ENCODE measurements at regions not wholly inside any gene's neighbourhood (a gene's known extent, or its start where the extent isn't known, plus 50 kb on each side); places are given as distances from the start of the nearest gene placed in this dataset.

- Histone ChIP-seq H3K4me1 (ENCODE audit: insufficient read depth, insufficient read length) (no peaks in the 10 kb centered on the region), H3K4me3 (ENCODE audit: insufficient read length, low read depth) (no peak overlapping the region), H3K9me3 (ENCODE audit: insufficient read depth, low read length) (peaks cover 33% of the 10 kb centered on the region), H3K36me3 (ENCODE audit: insufficient read depth, insufficient read length, low read length) (no peaks in the 10 kb centered on the region), H3K9ac (ENCODE audit: insufficient read length, low read depth) (no peak overlapping the region), H3K27me3 (ENCODE audit: insufficient read depth, insufficient read length) (no peaks in the 10 kb centered on the region)
- DNase-seq (ENCODE audit: low read depth, low spot score) = no peak
- TF ChIP-seq YY1 (IDR thresholded peaks at IDR 0.05; ENCODE audit: insufficient read depth, insufficient read length) (no peak), ZNF274 (IDR thresholded peaks at IDR 0.05; ENCODE audit: low read depth, low read length) (no peak), SUZ12 (IDR thresholded peaks at IDR 0.05; ENCODE audit: extremely low read depth, insufficient read depth, insufficient read length) (no peak)
These were observed 342.4 kb upstream of the AJAP1 start for GRCh38 chr1:4312024-4312423.

DNA sequence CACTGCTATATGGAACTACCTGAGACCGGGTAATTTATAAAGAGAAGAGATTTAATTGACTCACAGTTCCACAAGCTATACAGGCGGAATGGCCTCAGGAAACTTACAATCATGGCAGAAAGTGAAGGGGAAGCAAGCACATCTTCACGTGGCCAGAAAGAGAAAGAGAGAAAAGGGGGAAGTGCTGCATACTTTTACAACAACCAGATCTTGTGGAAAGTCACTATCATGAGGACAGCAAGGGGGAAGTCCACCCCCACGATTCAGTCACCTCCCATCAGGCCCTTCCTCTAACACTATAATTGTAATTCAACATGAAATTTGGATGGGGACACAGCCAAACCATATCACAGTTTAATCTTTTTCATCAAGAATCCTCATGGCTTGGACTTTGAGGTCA, 339.2 kb upstream of the AJAP1 start:
- H3K9me3 ChIP-seq (ENCODE audit: insufficient read depth, low read length) = peaks cover 33% of the 10 kb centered on the region
- no peak overlapping the region for H3K9ac ChIP-seq (ENCODE audit: insufficient read length, low read depth)
- peaks cover 4% of the 10 kb centered on the region for H3K4me1 ChIP-seq (ENCODE audit: insufficient read depth, insufficient read length)
- no peak for DNase-seq (ENCODE audit: low read depth, low spot score)
- no peaks in the 10 kb centered on the region for H3K36me3 ChIP-seq (ENCODE audit: insufficient read depth, insufficient read length, low read length)
- H3K27me3 ChIP-seq (ENCODE audit: insufficient read depth, insufficient read length) = no peaks in the 10 kb centered on the region
- no peak for TF ChIP-seq ZNF274 (IDR thresholded peaks at IDR 0.05; ENCODE audit: low read depth, low read length)
- TF ChIP-seq YY1 (IDR thresholded peaks at IDR 0.05; ENCODE audit: insufficient read depth, insufficient read length) = no peak
- TF ChIP-seq SUZ12 (IDR thresholded peaks at IDR 0.05; ENCODE audit: extremely low read depth, insufficient read depth, insufficient read length) = no peak
- H3K4me3 ChIP-seq (ENCODE audit: insufficient read length, low read depth) = no peak overlapping the region

- TF ChIP-seq SUZ12 (IDR thresholded peaks at IDR 0.05; ENCODE audit: extremely low read depth, insufficient read depth, insufficient read length) (no peak), YY1 (IDR thresholded peaks at IDR 0.05; ENCODE audit: insufficient read depth, insufficient read length) (no peak), ZNF274 (IDR thresholded peaks at IDR 0.05; ENCODE audit: low read depth, low read length) (no peak)
- H3K4me3 ChIP-seq (ENCODE audit: insufficient read length, low read depth) = no peak overlapping the region
- H3K27me3 ChIP-seq (ENCODE audit: insufficient read depth, insufficient read length) = no peaks in the 10 kb centered on the region
- H3K9me3 ChIP-seq (ENCODE audit: insufficient read depth, low read length) = peaks cover 33% of the 10 kb centered on the region
- no peak for DNase-seq (ENCODE audit: low read depth, low spot score)
- no peaks in the 10 kb centered on the region for H3K36me3 ChIP-seq (ENCODE audit: insufficient read depth, insufficient read length, low read length)
- peaks cover 4% of the 10 kb centered on the region for H3K4me1 ChIP-seq (ENCODE audit: insufficient read depth, insufficient read length)
- H3K9ac ChIP-seq (ENCODE audit: insufficient read length, low read depth) = no peak overlapping the region
These were observed 337.2 kb upstream of the AJAP1 start for GRCh38 chr1:4317207-4317606.

GRCh38 chr1:4318720-4319119, 335.7 kb upstream of the AJAP1 start:
- no peaks in the 10 kb centered on the region for H3K27me3 ChIP-seq (ENCODE audit: insufficient read depth, insufficient read length)
- no peaks in the 10 kb centered on the region for H3K36me3 ChIP-seq (ENCODE audit: insufficient read depth, insufficient read length, low read length)
- no peak overlapping the region for H3K4me3 ChIP-seq (ENCODE audit: insufficient read length, low read depth)
- H3K4me1 ChIP-seq (ENCODE audit: insufficient read depth, insufficient read length) = peaks cover 4% of the 10 kb centered on the region
- no peak for TF ChIP-seq YY1 (IDR thresholded peaks at IDR 0.05; ENCODE audit: insufficient read depth, insufficient read length)
- TF ChIP-seq SUZ12 (IDR thresholded peaks at IDR 0.05; ENCODE audit: extremely low read depth, insufficient read depth, insufficient read length) = no peak
- no peak for TF ChIP-seq ZNF274 (IDR thresholded peaks at IDR 0.05; ENCODE audit: low read depth, low read length)
- DNase-seq (ENCODE audit: low read depth, low spot score) = no peak
- H3K9ac ChIP-seq (ENCODE audit: insufficient read length, low read depth) = no peak overlapping the region
- peaks cover 18% of the 10 kb centered on the region for H3K9me3 ChIP-seq (ENCODE audit: insufficient read depth, low read length)

GRCh38 chr1:4319496-4319895, 334.9 kb upstream of the AJAP1 start:
- Histone ChIP-seq H3K4me3 (ENCODE audit: insufficient read length, low read depth) (no peak overlapping the region), H3K9me3 (ENCODE audit: insufficient read depth, low read length) (peaks cover 10% of the 10 kb centered on the region; the same call in 1 of the 2 replicates)

DNA sequence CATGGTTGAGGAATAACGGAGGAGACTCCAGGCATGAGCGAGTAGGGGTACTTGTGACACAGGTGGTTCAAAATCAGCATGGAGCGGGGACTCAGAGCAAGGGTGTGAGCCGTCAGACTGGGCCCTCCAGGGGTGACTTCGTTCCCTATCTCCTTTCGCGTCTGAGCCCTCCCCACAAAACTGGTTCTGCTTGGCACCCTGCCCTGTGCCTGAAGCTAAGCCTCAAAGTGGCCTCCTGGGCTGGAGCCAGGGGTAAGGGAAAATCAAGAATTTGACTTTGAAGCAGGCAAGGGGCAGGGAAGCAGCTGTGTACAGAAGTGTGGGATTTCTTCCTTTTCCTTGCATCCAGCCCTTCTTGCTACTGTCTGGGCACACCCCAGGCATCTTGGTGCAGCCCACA, 331.5 kb upstream of the AJAP1 start:
- DNase-seq (ENCODE audit: low read depth, low spot score) = no peak
- TF ChIP-seq SUZ12 (IDR thresholded peaks at IDR 0.05; ENCODE audit: extremely low read depth, insufficient read depth, insufficient read length) = no peak
- TF ChIP-seq ZNF274 (IDR thresholded peaks at IDR 0.05; ENCODE audit: low read depth, low read length) = no peak
- TF ChIP-seq YY1 (IDR thresholded peaks at IDR 0.05; ENCODE audit: insufficient read depth, insufficient read length) = no peak
- no peak overlapping the region for H3K4me3 ChIP-seq (ENCODE audit: insufficient read length, low read depth)

More at GRCh38 chr1:4319496-4319895, 334.9 kb upstream of the AJAP1 start:
- TF ChIP-seq SUZ12 (IDR thresholded peaks at IDR 0.05; ENCODE audit: extremely low read depth, insufficient read depth, insufficient read length) (no peak), YY1 (IDR thresholded peaks at IDR 0.05; ENCODE audit: insufficient read depth, insufficient read length) (no peak), ZNF274 (IDR thresholded peaks at IDR 0.05; ENCODE audit: low read depth, low read length) (no peak)
- H3K27me3 ChIP-seq (ENCODE audit: insufficient read depth, insufficient read length) = no peaks in the 10 kb centered on the region
- H3K4me1 ChIP-seq (ENCODE audit: insufficient read depth, insufficient read length) = peaks cover 4% of the 10 kb centered on the region
- H3K36me3 ChIP-seq (ENCODE audit: insufficient read depth, insufficient read length, low read length) = no peaks in the 10 kb centered on the region
- DNase-seq (ENCODE audit: low read depth, low spot score) = no peak
- no peak overlapping the region for H3K9ac ChIP-seq (ENCODE audit: insufficient read length, low read depth)

GRCh38 chr1:4323309-4323708, 331.1 kb upstream of the AJAP1 start:
- Histone ChIP-seq H3K36me3 (ENCODE audit: insufficient read depth, insufficient read length, low read length) (no peaks in the 10 kb centered on the region), H3K4me1 (ENCODE audit: insufficient read depth, insufficient read length) (peaks cover 4% of the 10 kb centered on the region), H3K9me3 (ENCODE audit: insufficient read depth, low read length) (no peaks in the 10 kb centered on the region), H3K4me3 (ENCODE audit: insufficient read length, low read depth) (no peak overlapping the region), H3K27me3 (ENCODE audit: insufficient read depth, insufficient read length) (no peaks in the 10 kb centered on the region), H3K9ac (ENCODE audit: insufficient read length, low read depth) (no peak overlapping the region)
- TF ChIP-seq YY1 (IDR thresholded peaks at IDR 0.05; ENCODE audit: insufficient read depth, insufficient read length) (no peak), ZNF274 (IDR thresholded peaks at IDR 0.05; ENCODE audit: low read depth, low read length) (no peak), SUZ12 (IDR thresholded peaks at IDR 0.05; ENCODE audit: extremely low read depth, insufficient read depth, insufficient read length) (no peak)
- no peak for DNase-seq (ENCODE audit: low read depth, low spot score)

More for the DNA sequence above, 331.5 kb upstream of the AJAP1 start:
- H3K27me3 ChIP-seq (ENCODE audit: insufficient read depth, insufficient read length) = no peaks in the 10 kb centered on the region
- H3K9me3 ChIP-seq (ENCODE audit: insufficient read depth, low read length) = no peaks in the 10 kb centered on the region
- H3K36me3 ChIP-seq (ENCODE audit: insufficient read depth, insufficient read length, low read length) = no peaks in the 10 kb centered on the region
- H3K9ac ChIP-seq (ENCODE audit: insufficient read length, low read depth) = no peak overlapping the region
- H3K4me1 ChIP-seq (ENCODE audit: insufficient read depth, insufficient read length) = peaks cover 4% of the 10 kb centered on the region

All from NT2/D1 (cell line).